GM23338 (cell line): ENCODE measurements at regions not wholly inside any gene's neighbourhood (a gene's known extent, or its start where the extent isn't known, plus 50 kb on each side); places are given as distances from the start of the nearest gene placed in this dataset.

Experiments
- ATAC-seq: fragments of 200-7000 bp; cut with Tn5 transposase; 3 replicates; pipeline ENCODE4 v1.9.1; 2020
- DNase-seq: peaks from one replicate; pipeline ENCODE4 v3.0.0-alpha.2; 2015; ENCODE audit warnings: low spot score
- H2AFZ ChIP-seq: fragments of 200-600 bp; sonication (generic); 2 replicates; pipeline ENCODE4 v1.8.0; 2016; ENCODE audit warnings: antibody characterized with exemption, mild to moderate bottlenecking, moderate library complexity
- H3F3A ChIP-seq: fragments of 200-600 bp; sonication (generic); replicated peaks from 2 replicates; pipeline ENCODE4 v1.8.0; 2017; ENCODE audit warnings: antibody characterized with exemption, mixed run types, low read depth
- H3K27ac ChIP-seq: fragments of 200-600 bp; sonication (generic); 2 replicates; pipeline ENCODE4 v1.6.1; 2016; ENCODE audit warnings: low read depth
- H3K27me3 ChIP-seq: fragments of 200-600 bp; sonication (generic); 2 replicates; pipeline ENCODE4 v1.8.0; 2016; ENCODE audit warnings: mild to moderate bottlenecking, mixed run types, moderate library complexity; ENCODE audit not compliant: insufficient read depth
- H3K36me3 ChIP-seq: fragments of 200-600 bp; sonication (generic); 2 replicates; pipeline ENCODE4 v1.8.0; 2016; ENCODE audit warnings: mild to moderate bottlenecking; ENCODE audit not compliant: insufficient read depth
- H3K4me1 ChIP-seq: fragments of 200-600 bp; sonication (generic); 2 replicates; pipeline ENCODE4 v1.8.0; 2016; ENCODE audit warnings: mild to moderate bottlenecking, moderate library complexity; ENCODE audit not compliant: insufficient read depth
- H3K4me2 ChIP-seq: fragments of 200-600 bp; sonication (generic); 2 replicates; pipeline ENCODE4 v1.7.1; 2017; ENCODE audit warnings: mixed run types
- H3K4me3 ChIP-seq: fragments of 200-600 bp; sonication (generic); 2 replicates; pipeline ENCODE4 v1.6.1; 2016; ENCODE audit warnings: mixed run types
- H3K79me2 ChIP-seq: fragments of 200-600 bp; sonication (generic); replicated peaks from 2 replicates; pipeline ENCODE4 v1.8.0; 2017; ENCODE audit warnings: mild to moderate bottlenecking; ENCODE audit not compliant: insufficient read depth
- H3K9me2 ChIP-seq: fragments of 200-600 bp; sonication (generic); 2 replicates; pipeline ENCODE4 v1.8.0; 2017; ENCODE audit not compliant: insufficient read depth
- H4K20me1 ChIP-seq: fragments of 200-600 bp; sonication (generic); replicated peaks from 2 replicates; pipeline ENCODE4 v1.8.0; 2017; ENCODE audit warnings: mild to moderate bottlenecking; ENCODE audit not compliant: insufficient read depth
- H3K27ac Mint-ChIP-seq: 2 replicates; pipeline ENCODE4 v1.8.0; 2020; ENCODE audit warnings: inconsistent platforms, mild to moderate bottlenecking, moderate library complexity, mixed read lengths
- H3K27me3 Mint-ChIP-seq: 3 replicates; pipeline ENCODE4 v1.8.0; 2022; ENCODE audit warnings: low read depth, mild to moderate bottlenecking, moderate library complexity, mixed read lengths, inconsistent platforms; ENCODE audit not compliant: insufficient read depth, poor library complexity
- H3K36me3 Mint-ChIP-seq: 3 replicates; pipeline ENCODE4 v1.8.0; 2021; ENCODE audit warnings: low read depth, mild to moderate bottlenecking, inconsistent platforms, moderate library complexity, mixed read lengths
- H3K4me1 Mint-ChIP-seq: 3 replicates; pipeline ENCODE4 v1.8.0; 2020; ENCODE audit warnings: mild to moderate bottlenecking, inconsistent platforms, mixed read lengths
- H3K4me3 Mint-ChIP-seq: 3 replicates; pipeline ENCODE4 v1.8.0; 2021; ENCODE audit warnings: moderate library complexity, mild to moderate bottlenecking, inconsistent platforms, mixed read lengths
- H3K9me3 Mint-ChIP-seq: 3 replicates; pipeline ENCODE4 v1.8.0; 2020; ENCODE audit warnings: moderate library complexity, mild to moderate bottlenecking, inconsistent platforms, mixed read lengths
- CREB1 ChIP-seq: fragments of 250-450 bp; sonication (Bioruptor Pico); IDR thresholded peaks from 2 replicates; pipeline ENCODE4 v1.5.0; 2020; ENCODE audit warnings: low read depth, mild to moderate bottlenecking, moderate library complexity
- CTCF ChIP-seq, 2 experiments: fragments of 200-600 bp in 1 of 2; sonication (generic) in 1 of 2; conservative IDR thresholded peaks; 2 replicates each; pipeline versions ENCODE4 v1.5.1 to v1.6.1; 2016 to 2017; ENCODE audit warnings: antibody characterized with exemption in 2 of 2, low read depth in 2 of 2, mild to moderate bottlenecking in 2 of 2, moderate library complexity in 1 of 2
- ETS1 ChIP-seq: IDR thresholded peaks from 2 replicates; pipeline ENCODE4 v1.6.1; 2016; ENCODE audit warnings: antibody characterized with exemption
- EZH2 ChIP-seq: fragments of 200-600 bp; sonication (generic); IDR thresholded peaks from one replicate; pipeline ENCODE4 v1.8.0; 2017; ENCODE audit warnings: antibody characterized with exemption, mild to moderate bottlenecking, low read depth; ENCODE audit not compliant: unreplicated experiment
- EZH2phosphoT487 ChIP-seq: fragments of 200-600 bp; sonication (generic); IDR thresholded peaks from one replicate; pipeline ENCODE4 v1.8.1; 2018; ENCODE audit warnings: antibody characterized with exemption; ENCODE audit not compliant: unreplicated experiment
- JUNB ChIP-seq: IDR thresholded peaks from one replicate; pipeline ENCODE4 v1.6.1; 2016; ENCODE audit warnings: antibody characterized with exemption; ENCODE audit not compliant: unreplicated experiment
- NANOG ChIP-seq: IDR thresholded peaks from 2 replicates; pipeline ENCODE4 v1.6.1; 2016; ENCODE audit warnings: antibody characterized with exemption, borderline replicate concordance
- POLR2AphosphoS5 ChIP-seq: IDR thresholded peaks from 2 replicates; pipeline ENCODE4 v1.6.1; 2016; ENCODE audit warnings: antibody characterized with exemption, low read depth
- REST ChIP-seq: IDR thresholded peaks from one replicate; pipeline ENCODE4 v1.6.1; 2018; ENCODE audit warnings: antibody characterized with exemption; ENCODE audit not compliant: unreplicated experiment
- STAT1 ChIP-seq: IDR thresholded peaks from one replicate; pipeline ENCODE4 v1.6.1; 2016; ENCODE audit warnings: antibody characterized with exemption; ENCODE audit not compliant: unreplicated experiment
- ZNF114 ChIP-seq: fragments of 250-450 bp; sonication (Bioruptor Pico); IDR thresholded peaks from 2 replicates; pipeline ENCODE4 v1.5.0; 2020; ENCODE audit warnings: mild to moderate bottlenecking, moderate library complexity
- ZNF331 ChIP-seq: fragments of 250-450 bp; sonication (Bioruptor Pico); IDR thresholded peaks from 2 replicates; pipeline ENCODE4 v1.5.0; 2020; ENCODE audit warnings: low read depth, mild to moderate bottlenecking, moderate library complexity
- ZNF462 ChIP-seq: fragments of 250-450 bp; sonication (Bioruptor Pico); IDR thresholded peaks from 2 replicates; pipeline ENCODE4 v1.5.0; 2020; ENCODE audit warnings: mild to moderate bottlenecking, moderate library complexity

GRCh38 chr17:34201225-34201624, 53.9 kb upstream of the CCL2 start:
- Mint-ChIP-seq H3K27ac (no peak overlapping the region), H3K4me3 (no peak overlapping the region), H3K36me3 (no peaks in the 10 kb centered on the region), H3K4me1 (peaks cover 2% of the 10 kb centered on the region; the same call in 2 of the 3 replicates), H3K27me3 (no peaks in the 10 kb centered on the region), H3K9me3 (peaks cover 5% of the 10 kb centered on the region; the same call in 2 of the 3 replicates)
- TF ChIP-seq EZH2phosphoT487 = no peak
- TF ChIP-seq EZH2 = no peak
- TF ChIP-seq JUNB = no peak
- no peak for TF ChIP-seq POLR2AphosphoS5
- no peak for TF ChIP-seq ZNF114 (CRISPR knock-in tag)
- TF ChIP-seq ETS1 = no peak
- no peak for TF ChIP-seq REST
- no peak for TF ChIP-seq ZNF462 (CRISPR knock-in tag)
- TF ChIP-seq NANOG = no peak
- no peak for TF ChIP-seq CREB1 (CRISPR knock-in tag)
- no peak for TF ChIP-seq CTCF (conservative IDR thresholded peaks at IDR 0.05; ENCODE audit: low read depth in 2 of 2)
- no peak for TF ChIP-seq ZNF331 (CRISPR knock-in tag)
- no peak for TF ChIP-seq STAT1
- Histone ChIP-seq H4K20me1 (no peaks in the 10 kb centered on the region), H2AFZ (no peak overlapping the region), H3K9me2 (no peaks in the 10 kb centered on the region), H3K4me3 (no peak overlapping the region), H3K36me3 (no peaks in the 10 kb centered on the region), H3K79me2 (no peaks in the 10 kb centered on the region), H3K27ac (no peak overlapping the region), H3K4me1 (no peaks in the 10 kb centered on the region), H3K27me3 (no peaks in the 10 kb centered on the region), H3F3A (no peaks in the 10 kb centered on the region), H3K4me2 (no peak overlapping the region)
- ATAC-seq = no peak
- DNase-seq = no peak
